SK-N-SH (cell line): ENCODE measurements at regions not wholly inside any gene's neighbourhood (a gene's known extent, or its start where the extent isn't known, plus 50 kb on each side); places are given as distances from the start of the nearest gene placed in this dataset.

Experiments used
- CTCF ChIA-PET: fragments of 300-600, 350-600 bp; formaldehyde crosslinking; extraction: SDS; loops from one replicate; lab custom pipeline; 2021; lab: Yijun Ruan, JAX
- POLR2A ChIA-PET: fragments of 350-600 bp; sonication (Branson Sonifier 250); formaldehyde crosslinking; extraction: SDS; loops from one replicate; lab custom pipeline; 2020; ENCODE audit warnings: antibody characterized with exemption, inconsistent platforms; lab: Yijun Ruan, JAX
- DNase-seq: peaks from one replicate; pipeline ENCODE4 v3.0.0; 2012
- H2AFZ ChIP-seq: fragments of 200-600 bp; sonication (generic); 2 replicates; pipeline ENCODE4 v1.8.1; 2016; ENCODE audit warnings: antibody characterized with exemption, mild to moderate bottlenecking, low read depth
- H3F3A ChIP-seq: fragments of 200-600 bp; sonication (generic); replicated peaks from 2 replicates; pipeline ENCODE3; 2016; ENCODE audit warnings: antibody characterized with exemption, mild to moderate bottlenecking; ENCODE audit not compliant: insufficient read depth
- H3K27ac ChIP-seq, 2 experiments: fragments of 200-500 bp in 1 of 2; fragments of 200-600 bp in 1 of 2; sonication (Bioruptor generic) in 1 of 2; sonication (generic), shearing (Covaris generic) in 1 of 2; 2 replicates each; pipeline versions ENCODE4 v1.5.1 to v1.6.1; 2014 to 2016; ENCODE audit warnings: low read depth in 2 of 2, inconsistent platforms in 1 of 2, low read length in 1 of 2, mild to moderate bottlenecking in 1 of 2, mixed read lengths in 1 of 2
- H3K27me3 ChIP-seq: fragments of 200-600 bp; sonication (generic), shearing (Covaris generic); 2 replicates; pipeline ENCODE4 v1.6.1; 2016; ENCODE audit warnings: mixed run types; ENCODE audit not compliant: insufficient read depth
- H3K36me3 ChIP-seq, 2 experiments: fragments of 200-500 bp in 1 of 2; fragments of 200-600 bp in 1 of 2; sonication (Bioruptor generic) in 1 of 2; sonication (generic) in 1 of 2; replicated peaks in 1 of 2; 2 replicates each; pipeline versions ENCODE3 to v1.5.1; 2014 to 2016; ENCODE audit warnings: low read length in 1 of 2, mild to moderate bottlenecking in 1 of 2; ENCODE audit not compliant: insufficient read depth in 2 of 2, control insufficient read depth in 1 of 2
- H3K4me1 ChIP-seq, 2 experiments: fragments of 200-500 bp in 1 of 2; fragments of 200-600 bp in 1 of 2; sonication (Bioruptor generic) in 1 of 2; sonication (generic), shearing (Covaris generic) in 1 of 2; 2 replicates each; pipeline versions ENCODE4 v1.5.1 to v1.6.1; 2014 to 2016; ENCODE audit warnings: low read depth in 1 of 2, low read length in 1 of 2, mixed run types in 1 of 2; ENCODE audit not compliant: insufficient read depth in 2 of 2, control insufficient read depth in 1 of 2
- H3K4me2 ChIP-seq: fragments of 200-600 bp; sonication (generic), shearing (Covaris generic); 2 replicates; pipeline ENCODE4 v1.6.1; 2017; ENCODE audit warnings: mixed run types
- H3K4me3 ChIP-seq, 2 experiments: fragments of 200-500 bp in 1 of 2; fragments of 200-600 bp in 1 of 2; sonication (Bioruptor generic) in 1 of 2; sonication (generic), shearing (Covaris generic) in 1 of 2; 2 replicates each; pipeline versions ENCODE4 v1.5.1 to v1.8.1; 2014 to 2016; ENCODE audit warnings: low read depth in 2 of 2, inconsistent platforms in 1 of 2, low read length in 1 of 2, mild to moderate bottlenecking in 1 of 2, mixed read lengths in 1 of 2, moderate library complexity in 1 of 2
- H3K79me2 ChIP-seq: fragments of 200-600 bp; sonication (generic); 2 replicates; pipeline ENCODE4 v1.8.1; 2017; ENCODE audit warnings: mild to moderate bottlenecking; ENCODE audit not compliant: insufficient read depth
- H3K9ac ChIP-seq: fragments of 200-600 bp; sonication (generic); 2 replicates; pipeline ENCODE4 v1.6.1; 2017; ENCODE audit warnings: mixed run types
- H3K9me2 ChIP-seq: fragments of 200-600 bp; sonication (generic); 2 replicates; pipeline ENCODE4 v1.6.1; 2017; ENCODE audit warnings: mixed run types
- H3K9me3 ChIP-seq: fragments of 200-600 bp; sonication (generic); 2 replicates; pipeline ENCODE4 v1.6.1; 2017; ENCODE audit warnings: mixed run types, mild to moderate bottlenecking, moderate library complexity
- H4K20me1 ChIP-seq: fragments of 200-600 bp; sonication (generic); 2 replicates; pipeline ENCODE4 v1.6.1; 2017; ENCODE audit warnings: mild to moderate bottlenecking, mixed run types; ENCODE audit not compliant: insufficient read depth
- CHD2 ChIP-seq: fragments of 150-350 bp; IDR thresholded peaks from 2 replicates; pipeline ENCODE4 v1.6.1; 2018; ENCODE audit warnings: low read length; ENCODE audit not compliant: partially characterized antibody
- ELF1 ChIP-seq: IDR thresholded peaks from 2 replicates; pipeline ENCODE4 v1.4.0; 2012
- EP300 ChIP-seq, 2 experiments: IDR thresholded peaks; 2 replicates each; pipeline versions ENCODE4 v1.4.0 to v1.6.1; 2012; ENCODE audit warnings: borderline replicate concordance in 1 of 2, low read depth in 1 of 2, low read length in 1 of 2
- FOXJ3 ChIP-seq: sonication (generic); formaldehyde crosslinking; IDR thresholded peaks from 2 replicates; pipeline ENCODE4 v1.5.1; 2020; ENCODE audit warnings: mild to moderate bottlenecking, missing genetic modification reagents
- FOXM1 ChIP-seq: IDR thresholded peaks from 2 replicates; pipeline ENCODE4 v1.4.0; 2012; ENCODE audit warnings: low read depth, mild to moderate bottlenecking
- IRF3 ChIP-seq: fragments of 150-350 bp; IDR thresholded peaks from 2 replicates; pipeline ENCODE4 v1.6.1; 2016; ENCODE audit warnings: mild to moderate bottlenecking, low read depth, low read length
- JUND ChIP-seq: IDR thresholded peaks from 2 replicates; pipeline ENCODE4 v1.4.0; 2012
- MAX ChIP-seq: IDR thresholded peaks from 2 replicates; pipeline ENCODE4 v1.4.0; 2012; ENCODE audit warnings: low read depth
- NFIC ChIP-seq: IDR thresholded peaks from 2 replicates; pipeline ENCODE4 v1.4.0; 2012; ENCODE audit warnings: borderline replicate concordance
- NRF1 ChIP-seq: IDR thresholded peaks from 2 replicates; pipeline ENCODE4 v1.6.1; 2012; ENCODE audit warnings: low read depth, mild to moderate bottlenecking, low read length
- REST ChIP-seq: IDR thresholded peaks from 2 replicates; pipeline ENCODE4 v1.6.1; 2012; ENCODE audit warnings: mild to moderate bottlenecking, low read depth, low read length, moderate library complexity
- RFX5 ChIP-seq: IDR thresholded peaks from 2 replicates; pipeline ENCODE4 v1.6.1; 2012; ENCODE audit warnings: mild to moderate bottlenecking, improper control_type of control experiment, low read length
- RXRA ChIP-seq: IDR thresholded peaks from 2 replicates; pipeline ENCODE4 v1.4.0; 2012; ENCODE audit warnings: low read depth, mild to moderate bottlenecking, borderline replicate concordance
- SIN3A ChIP-seq: IDR thresholded peaks from 2 replicates; pipeline ENCODE4 v1.6.1; 2012; ENCODE audit warnings: low read depth, mild to moderate bottlenecking, low read length, moderate library complexity, borderline replicate concordance
- USF2 ChIP-seq: fragments of 150-350 bp; IDR thresholded peaks from 2 replicates; pipeline ENCODE4 v1.6.1; 2017; ENCODE audit warnings: antibody characterized with exemption, low read length, low read depth, borderline replicate concordance
- YY1 ChIP-seq: IDR thresholded peaks from 2 replicates; pipeline ENCODE4 v1.4.0; 2012; ENCODE audit warnings: low read depth, mild to moderate bottlenecking
- WGBS: methylation state at CpG from one replicate; pipeline ENCODE4 v1.1.6; 2017; ENCODE audit warnings: low lambda C conversion rate; 5-methylcytosine and 5-hydroxymethylcytosine counted together

- ChIA-PET CTCF (no interaction called here), POLR2A (no interaction called here)
- Histone ChIP-seq H3K4me1 (no peaks in the 10 kb centered on the region), H3K4me2 (no peak overlapping the region), H3K27me3 (no peaks in the 10 kb centered on the region), H2AFZ (no peak overlapping the region), H3K9me2 (no peaks in the 10 kb centered on the region), H3K79me2 (no peaks in the 10 kb centered on the region), H3K36me3 (no peaks in the 10 kb centered on the region), H3K27ac (no peak overlapping the region), H3K4me3 (no peak overlapping the region), H3K9ac (no peak overlapping the region), H4K20me1 (no peaks in the 10 kb centered on the region), H3K9me3 (no peaks in the 10 kb centered on the region), H3F3A (no peaks in the 10 kb centered on the region)
- DNase-seq, result no peak
- WGBS, result 45% methylated on average over 6 of the region's 10 CpGs
- no peak for TF ChIP-seq NRF1
- no peak for TF ChIP-seq CHD2
- no peak for TF ChIP-seq YY1
- no peak for TF ChIP-seq IRF3
- no peak for TF ChIP-seq REST
- TF ChIP-seq JUND, result no peak
- TF ChIP-seq NFIC, result no peak
- TF ChIP-seq MAX, result no peak
- TF ChIP-seq RXRA, result no peak
- no peak for TF ChIP-seq FOXJ3
- no peak for TF ChIP-seq RFX5
- no peak for TF ChIP-seq EP300 (IDR thresholded peaks at IDR 0.05; ENCODE audit: borderline replicate concordance in 1 of 2, low read depth in 1 of 2, low read length in 1 of 2)
- TF ChIP-seq FOXM1, result no peak
- no peak for TF ChIP-seq USF2
- TF ChIP-seq ELF1, result no peak
- TF ChIP-seq SIN3A, result no peak
Measured at GRCh38 chr10:131744346-131744745, 156.5 kb upstream of the PPP2R2D start.
